ENCODE measurements at regions not wholly inside any gene's neighbourhood (a gene's known extent, or its start where the extent isn't known, plus 50 kb on each side); places are given as distances from the start of the nearest gene placed in this dataset.

DNA sequence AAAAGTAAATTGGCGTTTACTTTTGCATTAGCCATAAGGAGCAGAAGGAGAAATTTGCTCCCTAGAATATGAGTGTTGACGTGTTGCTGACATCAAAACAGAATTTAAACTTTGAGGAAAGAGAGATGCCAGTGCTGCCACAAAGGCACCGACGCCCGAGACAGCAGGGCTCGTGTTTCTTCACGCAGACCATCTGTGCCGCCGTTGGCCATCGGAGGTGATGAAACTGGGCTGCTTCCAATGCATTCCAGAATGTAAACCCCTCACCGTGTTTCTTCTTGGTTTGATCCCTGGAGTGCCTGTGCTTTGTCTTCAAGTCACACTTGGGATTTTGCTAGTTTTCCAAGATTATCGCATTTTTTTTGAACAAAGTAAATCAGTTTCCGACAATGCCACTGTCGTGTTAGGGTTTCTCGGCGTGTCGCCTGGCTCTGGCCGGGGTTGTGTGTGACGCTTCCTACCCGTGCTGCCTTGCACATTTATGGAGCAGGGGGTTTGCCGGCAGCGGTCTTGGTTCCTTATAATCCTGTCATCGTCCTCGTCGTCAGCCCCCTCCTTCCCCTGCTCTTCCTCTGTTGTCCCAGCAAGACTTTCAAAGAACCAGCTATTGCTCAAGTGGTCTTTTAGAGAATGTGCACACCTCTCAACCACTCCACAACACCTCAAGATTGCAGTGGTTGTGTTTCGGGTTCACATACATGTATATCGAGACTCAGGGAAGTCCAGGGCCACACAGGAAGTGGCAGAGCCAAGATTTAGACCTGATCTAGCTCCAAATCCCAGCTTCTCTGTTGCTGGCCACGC, 103.9 kb downstream of the METRNL start:
- Histone ChIP-seq H2AFZ (ENCODE audit: low read length) (no peak overlapping the region), H3K79me1 (ENCODE audit: low read depth, low read length) (no peaks in the 10 kb centered on the region), H3K9me3 (ENCODE audit: insufficient read depth in 2 of 2, low read depth in 1 of 2, low read length in 1 of 2) (peaks cover 73 to 86% of the 10 kb centered on the region in 2 experiments), H3K4me1 (replicated peaks in 1 of 4; ENCODE audit: control insufficient read depth in 3 of 4, insufficient read depth in 4 of 4, low read length in 3 of 4) (no peaks in the 10 kb centered on the region), H4K8ac (ENCODE audit: extremely low read depth, insufficient read depth, low read length) (peak overlapping the region; percentile 51; the same call in 1 of the 2 replicates), H3K9ac (replicated peaks in 1 of 4; ENCODE audit: extremely low read depth in 1 of 4, low read depth in 3 of 4, low read length in 3 of 4) (no peak overlapping the region), H3K27ac (ENCODE audit: low read depth, low read length) (no peak overlapping the region), H3K4me3 (ENCODE audit: extremely low read depth in 1 of 4, insufficient read depth in 2 of 4, low read depth in 3 of 4, low read length in 4 of 4) (no peak overlapping the region), H3K4me2 (ENCODE audit: insufficient read depth in 1 of 2, low read depth in 2 of 2, low read length in 2 of 2) (no peak overlapping the region), H3K14ac (ENCODE audit: insufficient read length) (no peak overlapping the region), H3K79me2 (ENCODE audit: control insufficient read depth in 1 of 2, insufficient read depth in 2 of 2, low read length in 2 of 2) (no peaks in the 10 kb centered on the region), H3K4ac (replicated peaks; ENCODE audit: insufficient read length, low read depth, low read length) (no peak overlapping the region), H4K20me1 (replicated peaks in 1 of 2; ENCODE audit: control insufficient read depth in 1 of 2, insufficient read depth in 2 of 2, low read length in 2 of 2) (no peaks in the 10 kb centered on the region), H2BK15ac (ENCODE audit: low read length) (no peak overlapping the region), H2BK12ac (ENCODE audit: low read depth, low read length) (no peak overlapping the region), H3K23me2 (ENCODE audit: low read depth, low read length) (no peaks in the 10 kb centered on the region), H2BK20ac (ENCODE audit: low read length) (no peak overlapping the region), H3K18ac (ENCODE audit: extremely low read depth, low read length) (no peak overlapping the region), H3K27me3 (replicated peaks in 1 of 4; ENCODE audit: control insufficient read depth in 3 of 4, extremely low read depth in 1 of 4, insufficient read depth in 3 of 4, low read length in 3 of 4) (no peaks in the 10 kb centered on the region; a peak in 2 of 7 replicates), H2BK5ac (ENCODE audit: low read depth, low read length) (no peak overlapping the region), H2AK5ac (ENCODE audit: low read depth, low read length) (no peak overlapping the region), H4K5ac (ENCODE audit: insufficient read length, low read depth, low read length) (no peak overlapping the region), H4K91ac (replicated peaks; ENCODE audit: insufficient read length, low read length) (no peak overlapping the region), H3K36me3 (ENCODE audit: control insufficient read depth in 2 of 4, insufficient read depth in 4 of 4, low read length in 3 of 4) (no peaks in the 10 kb centered on the region), H2BK120ac (replicated peaks; ENCODE audit: low read depth, low read length) (no peak overlapping the region), H3K56ac (replicated peaks; ENCODE audit: insufficient read length, low read depth, low read length) (no peak overlapping the region), H3K23ac (ENCODE audit: insufficient read length) (no peak overlapping the region)
- peak in 1 of 2 experiments; percentile 17 for DNase-seq (ENCODE audit: low read depth in 1 of 2, low spot score in 2 of 2)
- no peak for FAIRE-seq
- CTCF ChIA-PET (ENCODE audit: partially characterized antibody): no interaction called here
- POLR2A ChIA-PET (ENCODE audit: partially characterized antibody): no interaction called here
- WGBS, 2 experiments (ENCODE audit: extremely low coverage in 1 of 2, insufficient coverage in 1 of 2, insufficient read length in 1 of 2, insufficient replicate concordance in 2 of 2, low coverage in 1 of 2, low lambda C conversion rate in 2 of 2, missing lambda C conversion rate in 1 of 2): 88% methylated on average over 28 of the region's 28 CpGs; no CpG with 5 or more reads in 1 of the 2 experiments
- TF ChIP-seq BCL11A (IDR thresholded peaks at IDR 0.05; ENCODE audit: low read depth in 2 of 2, low read length in 2 of 2) (no peak), TAF7 (optimal IDR thresholded peaks at IDR 0.05; ENCODE audit: borderline replicate concordance, low read depth, low read length) (no peak), GABPA (IDR thresholded peaks at IDR 0.05; ENCODE audit: borderline replicate concordance, insufficient read depth, low read length) (no peak), BRCA1 (IDR thresholded peaks at IDR 0.05; ENCODE audit: low read depth, low read length) (no peak), EP300 (IDR thresholded peaks at IDR 0.05; ENCODE audit: borderline replicate concordance in 1 of 2, low read depth in 2 of 2, low read length in 2 of 2) (no peak), ZNF274 (IDR thresholded peaks at IDR 0.05; ENCODE audit: borderline replicate concordance, extremely low read depth, low read length) (no peak), GTF2F1 (IDR thresholded peaks at IDR 0.05; ENCODE audit: borderline replicate concordance, low read depth, low read length) (no peak), NRF1 (IDR thresholded peaks at IDR 0.05; ENCODE audit: low read depth, low read length) (no peak), CREB1 (IDR thresholded peaks at IDR 0.05) (no peak), POU5F1 (IDR thresholded peaks at IDR 0.05; ENCODE audit: low read depth, low read length) (no peak)
- TF ChIP-seq, protein P1, sequence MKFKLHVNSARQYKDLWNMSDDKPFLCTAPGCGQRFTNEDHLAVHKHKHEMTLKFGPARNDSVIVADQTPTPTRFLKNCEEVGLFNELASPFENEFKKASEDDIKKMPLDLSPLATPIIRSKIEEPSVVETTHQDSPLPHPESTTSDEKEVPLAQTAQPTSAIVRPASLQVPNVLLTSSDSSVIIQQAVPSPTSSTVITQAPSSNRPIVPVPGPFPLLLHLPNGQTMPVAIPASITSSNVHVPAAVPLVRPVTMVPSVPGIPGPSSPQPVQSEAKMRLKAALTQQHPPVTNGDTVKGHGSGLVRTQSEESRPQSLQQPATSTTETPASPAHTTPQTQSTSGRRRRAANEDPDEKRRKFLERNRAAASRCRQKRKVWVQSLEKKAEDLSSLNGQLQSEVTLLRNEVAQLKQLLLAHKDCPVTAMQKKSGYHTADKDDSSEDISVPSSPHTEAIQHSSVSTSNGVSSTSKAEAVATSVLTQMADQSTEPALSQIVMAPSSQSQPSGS (IDR thresholded peaks at IDR 0.05; ENCODE audit: low read length): no peak
